HL-60 (cell line): ENCODE measurements at regions not wholly inside any gene's neighbourhood (a gene's known extent, or its start where the extent isn't known, plus 50 kb on each side); places are given as distances from the start of the nearest gene placed in this dataset.

Experiments used
- DNase-seq, 2 experiments: peaks; one replicate each; pipeline ENCODE4 v3.0.0-alpha.2; 2010 to 2020; ENCODE audit warnings: low read depth in 1 of 2, low spot score in 1 of 2
- H3K27ac ChIP-seq: fragments of 250-450 bp; sonication (Bioruptor Pico); replicated peaks from 2 replicates; pipeline ENCODE4 v1.5.1; 2020; ENCODE audit warnings: mild to moderate bottlenecking, moderate library complexity
- H3K27me3 ChIP-seq: fragments of 250-450 bp; sonication (Bioruptor Pico); 2 replicates; pipeline ENCODE4 v1.5.1; 2021; ENCODE audit warnings: mild to moderate bottlenecking, moderate library complexity; ENCODE audit not compliant: insufficient read depth, poor library complexity, severe bottlenecking
- H3K4me3 ChIP-seq: replicated peaks from 2 replicates; pipeline ENCODE4 v1.5.1; 2011; ENCODE audit warnings: mild to moderate bottlenecking, control low read depth, low read length; ENCODE audit not compliant: insufficient read depth
- CTCF ChIP-seq: IDR thresholded peaks from one replicate; pipeline ENCODE4 v1.5.1; 2011; ENCODE audit warnings: low read length, control low read depth, inconsistent platforms; ENCODE audit not compliant: insufficient read depth
- GABPA ChIP-seq: IDR thresholded peaks from 2 replicates; pipeline ENCODE4 v1.6.1; 2012; ENCODE audit warnings: low read depth
- POLR2AphosphoS5 ChIP-seq: IDR thresholded peaks from 2 replicates; pipeline ENCODE4 v1.6.1; 2012; ENCODE audit warnings: low read depth
- REST ChIP-seq: IDR thresholded peaks from 2 replicates; pipeline ENCODE4 v1.6.1; 2012; ENCODE audit warnings: low read depth; ENCODE audit not compliant: insufficient replicate concordance
- SPI1 ChIP-seq: IDR thresholded peaks from 2 replicates; pipeline ENCODE4 v1.6.1; 2012; ENCODE audit warnings: low read depth, mild to moderate bottlenecking, borderline replicate concordance

- TF ChIP-seq CTCF (no peak), GABPA (no peak), SPI1 (no peak), POLR2AphosphoS5 (no peak), REST (no peak)
- Histone ChIP-seq H3K4me3 (no peak overlapping the region), H3K27ac (no peak overlapping the region), H3K27me3 (no peaks in the 10 kb centered on the region)
- DNase-seq: no peak
Measured at GRCh38 chr4:8702020-8702495, 109.5 kb downstream of the CPZ start.

GRCh38 chr4:8701126-8702019 lies 108.8 kb downstream of the CPZ start:
- no peak for TF ChIP-seq CTCF
- no peak for TF ChIP-seq POLR2AphosphoS5
- no peak for TF ChIP-seq GABPA
- no peak for TF ChIP-seq REST
- no peak for DNase-seq
- H3K27me3 ChIP-seq: no peaks in the 10 kb centered on the region
- H3K27ac ChIP-seq: no peak overlapping the region
- no peak overlapping the region for H3K4me3 ChIP-seq

- no peak for TF ChIP-seq REST
- no peak for TF ChIP-seq POLR2AphosphoS5
- no peak for TF ChIP-seq SPI1
- TF ChIP-seq GABPA: no peak
- TF ChIP-seq CTCF: no peak
- DNase-seq: no peak
- H3K27ac ChIP-seq: no peak overlapping the region
- no peak overlapping the region for H3K4me3 ChIP-seq
- H3K27me3 ChIP-seq: no peaks in the 10 kb centered on the region
Measured at GRCh38 chr4:8700531-8700930, 108.0 kb downstream of the CPZ start.
